GM21526 (cell line): ENCODE measurements at regions not wholly inside any gene's neighbourhood (a gene's known extent, or its start where the extent isn't known, plus 50 kb on each side); places are given as distances from the start of the nearest gene placed in this dataset.

Experiments
- ATAC-seq: cut with Tn5 transposase; IDR thresholded peaks from one replicate; pipeline ENCODE4 v1.9.1; 2021; ENCODE audit warnings: moderate library complexity; ENCODE audit not compliant: unreplicated experiment, low FRiP score

DNA sequence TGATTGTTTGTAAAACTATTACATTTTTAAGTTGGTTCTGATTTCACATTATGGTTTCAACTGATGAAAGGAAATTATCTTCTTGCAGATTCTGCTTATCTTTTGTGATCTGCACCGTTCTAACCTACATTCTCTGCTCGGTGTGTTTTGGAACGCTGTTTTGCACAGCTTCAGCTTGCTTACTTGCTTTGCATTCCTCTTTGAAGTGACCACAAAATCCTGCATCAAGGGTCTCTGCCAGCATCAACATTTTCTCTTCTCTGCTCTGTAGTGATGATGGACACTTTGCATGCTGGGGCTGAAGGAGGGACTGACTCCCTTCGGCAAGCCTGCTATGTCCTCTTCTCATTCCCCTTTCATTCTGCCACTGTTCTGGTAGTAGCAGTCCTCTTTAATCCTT is 485.2 kb downstream of the FBXO15 start:
- ATAC-seq: no peak

DNA sequence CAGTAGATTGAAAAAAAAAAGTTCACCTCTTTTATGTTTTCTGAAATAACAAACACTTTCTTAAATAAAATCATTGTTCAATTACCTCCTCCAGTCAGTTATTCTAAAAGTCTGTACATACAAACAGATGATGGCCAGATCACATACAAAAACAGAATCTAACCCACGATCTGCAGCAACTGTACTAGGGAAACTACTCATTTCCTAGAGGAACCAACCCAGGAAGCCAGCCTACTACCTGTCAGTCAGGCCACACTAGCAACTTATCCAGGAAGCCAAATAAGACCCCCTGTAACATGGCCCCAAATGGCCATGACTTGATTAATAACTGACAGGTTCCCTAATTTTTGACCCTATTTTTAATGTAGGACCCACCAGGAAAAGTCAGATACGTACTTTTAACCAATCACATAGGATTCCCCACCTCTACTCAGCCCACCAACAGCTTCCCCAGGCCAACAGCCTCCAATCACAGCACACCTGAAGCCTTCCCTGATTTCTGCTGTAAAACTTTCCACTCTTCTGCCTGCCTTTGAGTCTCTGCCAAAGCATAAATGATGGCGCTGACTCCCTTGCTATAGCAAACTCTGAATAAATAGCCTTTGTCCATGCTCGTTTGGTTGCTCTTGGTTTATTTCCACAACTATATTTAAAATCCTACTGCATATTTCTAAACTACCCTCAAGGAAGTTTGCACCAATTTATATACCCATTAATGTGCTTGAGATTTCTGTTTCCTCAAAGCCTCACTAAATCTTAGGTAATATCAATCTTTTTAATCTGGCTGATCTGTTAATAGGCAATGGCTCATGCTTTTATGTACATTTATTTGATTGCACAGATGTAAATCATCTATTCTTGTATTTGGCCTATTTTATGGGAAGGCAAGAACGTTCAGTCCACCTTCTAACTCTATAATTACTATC is 486.4 kb downstream of the FBXO15 start:
- no peak for ATAC-seq

DNA sequence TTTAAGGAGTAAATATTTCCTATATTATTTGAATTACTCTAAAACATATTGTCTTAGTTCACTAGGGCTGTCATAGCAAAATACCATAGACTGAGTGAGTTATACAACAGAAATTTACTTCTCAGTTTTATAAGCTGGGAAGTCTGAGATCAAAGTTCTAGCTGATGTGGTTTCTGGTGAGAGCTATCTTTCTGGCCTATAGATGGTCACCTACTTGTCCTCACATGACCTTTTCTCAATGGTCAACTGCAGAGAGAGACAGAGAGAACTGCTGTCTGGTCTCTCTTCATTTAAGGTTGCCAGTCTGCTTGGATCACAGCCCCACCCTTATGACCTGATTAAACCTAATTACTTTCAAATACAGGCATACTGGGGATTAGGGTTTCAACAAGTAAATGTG is 490.9 kb downstream of the FBXO15 start:
- ATAC-seq: no peak

DNA sequence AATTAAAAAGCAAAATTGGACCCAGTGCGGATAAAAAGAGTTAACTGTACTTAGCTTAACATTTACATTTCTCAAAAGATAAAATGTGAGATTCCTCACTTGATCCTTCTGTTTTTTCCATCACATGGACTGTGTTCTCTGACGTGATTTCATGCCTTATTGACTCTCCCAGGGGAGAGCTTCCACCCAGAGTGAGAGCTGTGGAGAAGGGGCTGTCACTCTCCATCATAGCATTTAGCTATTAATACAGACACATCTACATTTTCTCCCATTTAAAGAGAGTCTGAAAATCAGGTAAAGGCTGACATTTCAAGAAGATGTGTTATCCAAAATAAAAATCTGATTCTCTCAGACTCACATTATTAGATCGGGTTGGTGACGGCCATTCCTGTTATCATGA is 493.8 kb downstream of the FBXO15 start:
- no peak for ATAC-seq

DNA sequence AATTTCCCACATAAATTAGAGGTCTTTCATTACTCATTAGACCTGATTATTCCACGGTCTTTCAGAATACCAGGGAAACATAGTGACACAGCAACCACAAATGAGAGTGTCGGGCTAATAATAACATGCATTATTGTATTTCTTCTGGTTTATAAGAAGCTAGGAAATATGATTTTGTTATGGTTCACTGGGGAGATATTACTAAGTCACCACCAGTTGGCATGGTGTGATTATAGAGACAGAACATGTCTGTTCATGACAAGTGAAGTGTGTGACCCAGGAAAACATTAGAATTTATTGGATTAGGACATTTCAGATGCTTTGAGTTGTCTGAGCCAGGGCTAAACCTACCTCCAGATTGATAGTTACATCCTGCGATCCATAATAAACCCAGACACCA is 494.4 kb downstream of the FBXO15 start:
- ATAC-seq: no peak

DNA sequence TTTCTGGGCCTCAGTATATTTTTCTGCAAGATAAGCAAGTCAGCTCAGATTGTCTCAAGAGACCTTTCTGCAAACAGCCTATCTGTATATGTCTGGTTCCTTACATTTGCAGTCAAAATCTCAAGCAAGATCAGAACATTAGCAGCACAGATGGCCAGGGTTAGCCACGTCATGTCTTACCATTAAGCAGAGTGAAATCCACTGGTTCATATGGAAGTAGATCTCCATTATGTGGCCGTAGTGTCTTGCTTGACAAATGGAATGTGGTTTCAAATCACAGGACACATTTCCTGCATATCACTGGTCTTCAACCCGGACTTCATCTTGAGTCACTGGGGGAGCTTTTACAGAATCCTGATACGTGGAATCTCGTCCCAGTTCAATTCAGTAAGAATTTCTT is 500.2 kb downstream of the FBXO15 start:
- no peak for ATAC-seq

DNA sequence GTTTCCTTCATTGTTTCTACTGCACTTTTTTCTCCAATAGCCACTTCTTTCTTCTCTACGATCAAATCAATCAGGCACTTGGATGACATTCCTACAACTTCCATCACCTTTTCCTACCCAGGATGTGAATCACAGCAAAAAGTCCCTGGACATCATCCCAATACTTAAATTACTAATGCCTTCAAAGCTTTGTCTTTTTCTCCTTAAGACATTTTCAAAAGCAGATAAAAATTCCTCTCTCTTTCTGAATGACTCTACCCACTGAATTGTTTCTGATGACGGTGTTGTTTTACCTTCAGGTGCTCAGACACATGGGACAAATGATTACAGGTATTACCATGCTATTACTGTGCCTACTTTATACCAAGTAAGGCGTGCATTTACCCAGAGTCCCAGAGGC is 500.9 kb downstream of the FBXO15 start:
- ATAC-seq: no peak

DNA sequence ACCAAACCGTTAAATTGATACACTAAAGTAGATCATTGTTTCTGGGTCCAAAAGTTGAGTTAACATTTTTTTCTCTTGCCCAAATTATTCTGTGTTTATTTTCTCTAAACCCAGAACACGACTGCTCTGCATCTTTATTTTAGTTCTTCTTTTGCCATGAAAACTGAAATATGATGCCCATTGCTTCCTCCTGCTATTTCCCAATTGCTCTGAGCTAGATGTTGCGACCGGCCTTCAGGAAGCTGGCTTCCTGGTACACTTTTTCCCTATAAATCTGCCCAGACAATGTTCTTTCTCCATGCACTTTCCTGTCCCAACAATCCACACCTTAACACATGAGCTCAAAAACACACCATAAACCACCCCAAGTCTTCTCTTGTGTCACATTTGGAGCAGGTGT is 501.4 kb downstream of the FBXO15 start:
- no peak for ATAC-seq

DNA sequence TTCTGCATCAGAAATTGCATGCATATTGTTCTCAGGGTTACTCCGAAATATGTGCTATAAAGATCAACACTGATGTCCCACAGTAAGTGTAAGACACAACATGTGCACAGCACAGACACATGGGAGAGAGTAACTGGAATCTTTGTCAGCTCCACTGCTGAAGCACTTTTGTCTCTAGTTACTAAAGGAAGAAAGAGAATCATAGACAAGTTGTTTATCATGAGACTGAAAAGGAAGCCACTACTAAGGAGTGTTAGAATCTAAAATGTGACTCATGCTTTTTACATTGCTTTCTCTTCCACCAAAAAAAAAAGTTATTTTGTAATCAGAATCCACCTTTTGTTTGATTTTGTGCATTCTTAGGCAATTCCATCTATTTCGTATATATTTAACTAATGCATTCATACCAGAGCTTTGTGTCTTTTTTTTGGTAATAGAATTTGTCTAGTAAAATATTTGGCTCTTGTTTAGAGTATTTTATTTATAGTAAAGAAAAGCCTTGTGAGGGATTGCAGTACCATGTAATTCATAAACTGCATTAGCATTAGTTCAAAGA is 502.4 kb downstream of the FBXO15 start:
- ATAC-seq: no peak

DNA sequence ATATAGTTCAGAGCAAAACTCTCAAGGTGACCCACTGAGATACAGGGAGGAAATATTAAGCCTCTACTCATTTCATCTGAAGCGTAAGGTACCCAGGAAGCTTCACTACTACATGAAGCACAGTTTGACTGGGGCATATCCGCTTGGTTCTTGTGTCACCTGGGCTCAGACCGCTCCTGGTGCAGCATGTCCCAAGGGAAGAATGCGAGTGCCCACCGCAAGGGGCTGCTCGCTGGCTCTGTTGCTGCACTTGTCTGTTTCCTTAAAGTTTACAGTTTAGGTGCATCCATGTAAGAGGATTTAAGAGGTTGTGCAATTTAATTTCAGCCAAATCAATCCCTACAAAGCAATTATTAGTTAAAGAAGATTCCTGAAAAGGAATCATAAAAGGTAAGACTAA is 507.8 kb downstream of the FBXO15 start:
- ATAC-seq: no peak

DNA sequence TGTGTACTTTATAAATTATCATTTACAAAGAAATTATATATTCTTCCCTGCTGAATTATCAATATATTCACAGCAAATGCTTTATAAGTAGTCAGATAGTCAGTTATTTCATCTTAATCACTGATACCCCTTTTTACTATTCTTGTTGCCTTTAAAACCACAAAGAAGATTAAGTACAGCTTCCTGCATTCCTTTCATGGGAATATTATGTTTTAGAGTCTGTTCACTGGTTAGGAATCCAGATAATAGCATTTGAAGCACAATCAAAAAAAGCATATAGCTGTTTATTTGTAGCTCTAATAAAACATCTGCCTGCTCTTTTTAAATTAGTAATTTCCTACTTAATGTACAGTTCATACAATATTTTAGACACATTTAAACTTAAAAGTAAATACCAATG is 508.9 kb downstream of the FBXO15 start:
- ATAC-seq: no peak

DNA sequence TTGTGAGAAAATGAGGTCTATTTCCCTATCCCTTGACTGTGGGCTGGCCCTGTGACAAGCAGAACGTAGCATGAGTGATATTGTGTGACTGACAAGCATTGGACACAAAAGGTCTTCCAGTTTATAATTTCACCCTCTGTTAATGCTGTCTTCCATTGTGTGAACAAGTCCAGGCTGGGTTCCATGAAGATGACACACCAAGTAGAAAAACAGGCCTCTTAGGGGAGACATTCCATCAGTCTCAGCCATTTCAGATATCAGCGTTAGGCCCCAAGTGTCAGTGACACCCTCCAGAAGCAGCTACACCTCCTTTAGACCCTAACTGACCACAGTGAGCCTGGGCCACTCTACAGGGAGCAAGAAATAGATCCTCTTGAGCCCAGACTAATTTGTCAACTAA is 511.3 kb downstream of the FBXO15 start:
- no peak for ATAC-seq

DNA sequence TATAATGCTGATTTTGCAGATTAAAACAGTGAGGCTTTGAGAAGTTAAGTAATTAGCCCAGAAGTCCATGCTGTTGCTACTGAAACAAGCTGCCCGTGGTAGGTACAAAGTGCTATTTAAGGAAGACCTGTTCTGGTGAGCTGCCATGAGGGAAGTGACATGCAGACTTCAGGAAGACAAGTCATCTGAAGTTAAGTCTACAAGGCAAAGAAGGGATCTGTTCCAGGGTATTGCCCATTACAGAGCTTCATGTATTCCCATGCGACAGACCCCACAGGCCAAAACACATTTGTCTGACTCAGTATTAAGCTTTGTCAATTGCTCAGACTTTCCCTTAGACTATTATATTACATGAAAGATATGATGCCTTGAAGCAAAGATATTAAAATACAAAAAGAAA is 520.8 kb downstream of the FBXO15 start:
- no peak for ATAC-seq

DNA sequence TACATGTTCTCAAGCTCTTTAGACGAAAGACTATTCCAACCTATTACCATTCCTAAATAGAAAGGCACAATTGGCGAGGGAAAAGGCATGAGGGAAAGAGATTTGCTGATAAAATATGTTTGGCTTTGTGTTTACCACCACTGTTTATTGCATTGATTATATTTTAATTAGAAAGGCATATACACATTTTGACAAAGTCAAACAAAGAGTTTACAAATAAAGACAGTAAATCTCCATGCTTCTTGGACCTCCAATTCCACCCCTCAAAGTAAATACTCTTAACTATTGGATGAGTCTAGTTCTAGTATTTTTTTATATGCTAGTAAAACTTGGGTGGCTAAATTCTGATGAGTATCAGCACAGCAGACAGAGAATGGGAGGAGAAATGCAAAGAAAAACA is 521.4 kb downstream of the FBXO15 start:
- ATAC-seq: no peak

DNA sequence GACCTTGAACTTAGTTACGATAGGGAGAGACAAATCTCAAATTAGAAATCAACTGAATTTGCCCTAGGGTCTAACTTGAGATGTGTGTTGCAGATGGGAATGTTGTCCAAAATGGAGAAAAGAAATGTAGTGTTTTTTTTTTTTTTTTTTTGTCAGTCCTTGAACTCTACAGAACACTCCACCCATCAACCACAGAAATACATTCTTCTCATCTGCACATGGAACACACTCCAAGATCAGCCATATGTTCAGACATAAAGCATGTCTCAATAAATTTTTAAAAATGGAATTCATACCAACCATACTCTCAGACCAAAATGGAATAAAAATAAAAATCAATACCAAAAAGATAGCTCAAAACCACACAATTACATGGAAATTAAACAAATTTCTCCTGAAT is 526.5 kb downstream of the FBXO15 start:
- no peak for ATAC-seq

DNA sequence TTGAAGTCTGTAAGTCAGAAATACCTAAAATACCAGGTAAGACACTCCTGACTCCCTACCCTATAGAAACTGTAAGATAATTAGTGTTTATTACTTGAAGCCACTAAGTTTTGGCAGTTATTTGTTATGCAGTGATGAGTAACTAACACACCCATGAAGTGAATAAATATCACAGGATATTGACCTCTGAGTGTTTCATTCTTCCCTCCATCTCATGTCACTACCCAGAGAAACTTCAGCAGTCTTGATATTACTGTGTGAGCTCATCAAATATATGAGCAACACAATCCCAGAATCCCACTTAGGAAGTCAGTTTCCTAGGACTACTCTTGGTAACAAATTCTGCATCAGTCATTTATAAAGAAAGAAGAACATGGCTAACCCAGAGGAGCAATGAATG is 529.7 kb downstream of the FBXO15 start:
- ATAC-seq: no peak

DNA sequence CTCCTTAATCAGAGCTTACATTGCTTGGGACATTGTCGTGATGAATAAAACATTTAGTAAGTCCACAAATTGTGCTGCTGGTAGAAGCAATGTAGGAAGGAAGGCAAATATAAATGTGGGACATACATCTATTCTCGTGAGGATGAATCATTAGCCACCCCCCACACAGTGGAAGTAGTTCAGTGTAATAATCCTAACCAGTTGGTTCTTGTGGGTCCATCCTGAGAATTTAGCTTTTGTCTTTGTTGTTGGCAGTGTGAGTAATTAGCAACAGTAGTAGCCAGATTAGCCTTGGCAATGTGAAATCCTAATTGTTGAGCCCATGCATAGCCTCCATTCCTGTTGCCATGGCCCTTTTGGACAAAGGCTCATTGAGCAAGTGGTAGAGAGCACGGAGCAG is 532.1 kb downstream of the FBXO15 start:
- no peak for ATAC-seq

DNA sequence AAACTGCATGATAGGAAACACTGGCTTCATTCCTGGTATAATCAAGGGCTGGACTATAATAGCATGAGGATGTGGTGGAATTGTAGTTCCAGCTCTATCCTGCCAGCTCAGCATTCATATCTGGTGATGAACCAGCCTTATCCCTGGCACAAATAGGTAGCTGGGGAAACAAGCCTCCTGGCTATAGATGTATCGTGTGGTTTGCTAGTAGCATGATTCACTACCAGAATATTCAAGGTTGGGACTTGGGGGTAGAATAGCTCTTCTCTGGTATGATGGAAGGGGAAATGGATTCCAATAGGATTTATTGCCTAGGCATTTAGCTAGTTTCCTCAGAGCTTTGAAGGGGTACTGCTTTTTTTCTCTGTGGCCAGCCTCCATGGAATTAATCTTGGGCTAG is 532.8 kb downstream of the FBXO15 start:
- no peak for ATAC-seq

DNA sequence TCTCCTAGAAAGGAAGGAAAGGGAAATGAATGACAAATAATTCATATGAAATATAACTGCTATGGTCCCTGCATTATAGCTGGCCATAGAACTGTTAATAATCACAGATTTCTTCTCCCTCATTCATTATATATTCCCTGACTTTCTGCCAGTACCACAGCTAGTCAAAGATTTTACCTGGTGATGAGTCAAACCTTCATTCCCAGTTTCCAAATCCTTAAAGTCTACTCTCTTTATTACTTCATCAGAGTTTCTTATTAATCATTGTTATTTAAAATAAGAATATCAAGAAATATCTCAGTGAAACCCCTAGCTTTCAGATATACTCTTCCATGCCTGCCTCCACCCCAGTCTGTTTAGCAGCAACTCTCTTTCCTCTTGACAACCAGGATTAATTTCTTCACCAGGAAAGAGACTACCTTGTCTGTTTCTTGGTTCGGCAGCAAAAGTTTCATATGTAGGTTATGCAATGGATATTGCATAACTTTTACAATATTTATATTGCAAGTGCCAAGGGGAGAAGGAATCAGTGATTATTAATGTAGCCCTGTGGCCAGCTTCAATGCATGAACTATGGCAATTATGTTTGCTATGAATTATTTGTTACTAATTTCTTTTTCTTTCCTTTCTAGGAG is 533.8 kb downstream of the FBXO15 start:
- no peak for ATAC-seq

DNA sequence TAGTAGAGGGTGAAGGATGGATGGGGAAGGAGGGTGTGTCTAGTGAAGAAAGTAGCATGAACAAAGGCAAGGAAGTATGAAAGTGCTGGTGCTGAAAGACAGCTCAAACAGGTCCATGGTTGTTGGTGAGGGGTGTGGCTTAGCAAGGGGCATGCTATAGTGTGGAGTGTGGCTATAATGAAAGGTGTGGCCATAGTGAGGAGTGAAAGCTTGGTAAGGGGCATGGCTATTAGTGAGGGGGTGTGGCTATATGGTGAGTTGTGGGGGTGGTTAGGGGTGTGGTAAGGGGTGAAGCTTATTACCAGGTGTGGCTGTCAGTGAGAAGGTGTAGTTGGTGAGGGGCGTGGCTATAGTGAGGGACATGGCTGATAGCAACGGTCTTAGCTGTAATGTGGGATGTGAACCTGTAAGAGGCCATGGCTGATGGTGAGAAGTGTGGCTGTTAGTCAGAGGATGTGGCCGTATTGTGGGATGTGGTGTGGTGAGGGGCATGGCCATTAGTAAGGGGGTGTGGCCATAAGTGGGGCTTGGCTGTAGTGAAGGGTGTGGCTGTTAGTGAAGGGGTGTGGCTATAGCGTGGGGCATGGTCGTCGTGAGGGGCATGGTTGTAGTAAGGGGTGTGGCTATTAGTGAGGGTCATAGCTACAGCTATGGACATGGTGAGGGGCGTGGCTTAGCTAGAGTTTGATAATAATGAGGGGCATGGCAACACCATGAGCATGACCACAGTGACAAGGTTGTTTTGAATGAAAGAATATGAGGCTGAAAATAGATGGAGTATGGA is 549.6 kb downstream of the FBXO15 start:
- ATAC-seq: no peak

DNA sequence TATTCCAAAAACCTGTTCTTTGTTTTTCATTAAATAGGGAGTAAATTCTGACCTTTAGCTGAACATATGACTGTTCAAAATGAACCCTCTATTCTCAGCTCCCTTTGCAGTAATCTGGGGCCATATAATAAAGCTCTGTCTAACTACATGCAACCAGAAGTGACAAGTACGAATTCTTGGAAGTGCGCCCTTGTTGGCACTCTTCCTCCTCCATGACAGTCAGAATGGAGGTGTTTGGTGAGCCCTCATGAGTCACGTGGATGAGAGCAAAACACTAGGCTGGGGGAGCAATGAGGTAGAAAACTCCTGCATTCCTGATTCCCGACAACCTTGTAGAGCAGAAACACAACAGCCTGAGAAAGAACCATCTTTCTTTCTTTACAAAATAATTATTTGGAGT is 552.9 kb downstream of the FBXO15 start:
- no peak for ATAC-seq
